NCI-H774 (cell line): ENCODE measurements at regions not wholly inside any gene's neighbourhood (a gene's known extent, or its start where the extent isn't known, plus 50 kb on each side); places are given as distances from the start of the nearest gene placed in this dataset.

Experiments
- DNase-seq: peaks from one replicate; lab custom pipeline; 2025; lab: John Stamatoyannopoulos, UW

DNA sequence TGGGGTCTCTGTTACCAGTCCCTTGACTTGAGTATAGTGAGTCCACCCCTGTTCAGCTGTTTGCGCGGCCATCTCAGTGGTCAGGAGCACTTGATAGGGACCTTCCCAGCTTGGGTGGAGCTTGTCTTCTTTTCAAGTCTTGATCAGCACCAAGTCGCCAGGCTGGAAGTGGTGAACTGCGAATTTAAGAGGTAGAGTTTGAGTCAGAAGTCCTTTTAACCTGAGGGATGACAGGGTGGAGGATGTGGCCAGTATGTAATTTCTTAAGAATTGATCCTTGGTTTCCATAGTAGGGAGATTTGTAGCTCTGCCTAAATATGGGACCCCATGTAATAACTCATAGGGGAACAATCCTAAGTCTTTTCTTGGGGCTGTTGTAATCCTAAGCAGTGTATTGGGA is 86.3 kb upstream of the XCR1 start:
- no peak for DNase-seq

GRCh38 chr3:46112984-46113383 is 85.7 kb upstream of the XCR1 start:
- no peak for DNase-seq

DNA sequence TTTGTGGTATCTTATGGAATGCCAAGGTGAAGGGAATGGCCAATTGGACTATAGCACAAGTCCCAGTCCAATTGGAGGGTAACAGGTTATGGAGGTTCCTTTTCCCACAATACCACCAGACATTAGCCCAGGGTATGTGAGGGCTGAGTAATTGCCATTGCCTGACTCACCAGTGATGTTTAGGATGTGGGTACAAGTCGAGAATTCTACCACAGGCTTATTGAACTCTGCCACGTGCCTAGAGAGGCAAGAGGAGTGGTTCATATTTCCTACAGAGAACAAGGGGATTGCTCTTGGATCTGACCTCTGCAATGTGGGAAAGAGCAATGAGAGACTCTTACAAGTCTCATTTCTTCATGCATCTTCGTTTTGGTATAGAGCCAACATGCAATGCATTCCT is 85.0 kb upstream of the XCR1 start:
- no peak for DNase-seq

DNA sequence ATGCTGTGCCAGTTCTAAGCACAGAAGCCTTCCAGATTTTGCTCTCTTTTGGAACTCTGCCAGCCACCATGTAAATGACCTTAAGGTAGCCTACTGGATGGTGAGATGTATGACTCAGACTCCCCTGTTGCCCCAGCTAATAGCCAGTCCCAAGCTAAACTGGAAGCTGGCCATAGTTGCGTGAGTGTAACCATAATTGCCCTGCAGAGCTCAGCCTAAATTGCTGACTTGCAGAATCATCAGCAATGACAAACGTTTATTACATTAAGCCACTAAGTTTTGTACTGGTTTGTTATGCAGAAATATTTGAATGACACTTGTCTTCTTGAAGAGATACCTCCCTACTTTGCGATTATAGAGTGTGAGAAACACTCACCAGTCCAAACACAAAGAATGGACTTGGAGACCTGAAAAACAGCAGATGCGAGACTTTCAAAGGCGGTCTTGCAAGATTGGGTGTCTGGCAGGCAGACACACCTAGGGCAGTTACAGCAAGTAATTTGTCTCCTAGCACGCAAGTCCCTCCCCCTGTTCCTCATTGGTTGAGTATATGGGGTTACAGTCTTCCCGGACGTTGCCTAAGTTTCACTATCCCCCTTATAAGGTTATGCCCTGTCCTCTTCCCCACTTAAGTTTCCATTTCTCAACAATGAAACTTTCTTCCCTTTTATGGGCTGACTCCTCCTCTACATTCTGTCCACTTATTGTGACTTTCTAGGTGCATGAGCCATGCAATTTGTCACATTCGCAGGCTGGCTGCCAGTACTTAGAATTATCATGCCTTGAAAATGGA is 83.6 kb upstream of the XCR1 start:
- no peak for DNase-seq

DNA sequence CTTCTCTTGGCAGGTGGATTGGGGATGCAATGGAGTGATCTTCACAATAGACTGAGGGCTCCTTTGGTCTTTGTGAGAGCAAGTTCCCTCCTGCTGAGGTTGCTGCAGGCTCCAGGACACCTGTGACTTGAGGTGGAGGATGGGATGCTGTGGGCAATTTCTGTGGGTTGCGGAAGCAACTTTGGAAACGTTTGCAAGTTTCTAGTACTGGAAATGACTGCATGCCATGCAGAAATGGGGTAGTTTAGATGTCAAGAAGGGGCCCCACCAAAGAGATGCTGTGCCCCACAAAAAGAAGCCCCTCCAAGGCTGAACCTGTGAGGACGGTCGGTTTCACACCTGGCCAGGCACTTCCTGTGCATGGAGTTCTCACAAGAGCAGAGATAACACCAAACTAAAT is 80.4 kb upstream of the XCR1 start:
- DNase-seq, result no peak

GRCh38 chr3:46105306-46105919 is 78.1 kb upstream of the XCR1 start:
- no peak for DNase-seq

DNA sequence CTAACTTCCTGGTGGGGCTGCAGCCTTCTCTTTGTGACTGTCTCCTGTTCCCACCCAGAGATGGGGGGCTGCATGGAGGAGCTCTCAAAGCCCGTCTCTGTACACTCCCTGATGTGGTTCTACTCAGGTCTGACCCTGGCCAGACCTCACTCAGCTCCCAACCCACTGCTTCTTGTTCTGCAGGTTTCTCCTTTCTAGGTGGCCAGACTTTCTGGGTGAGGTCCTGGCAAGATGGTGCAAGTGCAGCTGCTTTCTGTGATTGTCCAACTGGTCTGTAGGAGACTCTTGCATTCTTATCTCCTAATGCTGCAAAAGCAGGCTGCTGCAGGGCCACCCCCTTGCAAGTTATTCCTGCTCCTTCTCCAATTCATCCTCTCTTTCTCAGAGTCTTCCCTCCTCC is 77.4 kb upstream of the XCR1 start:
- no peak for DNase-seq

- DNase-seq, result no peak
Observed at GRCh38 chr3:46102780-46103130, 75.5 kb upstream of the XCR1 start.

DNA sequence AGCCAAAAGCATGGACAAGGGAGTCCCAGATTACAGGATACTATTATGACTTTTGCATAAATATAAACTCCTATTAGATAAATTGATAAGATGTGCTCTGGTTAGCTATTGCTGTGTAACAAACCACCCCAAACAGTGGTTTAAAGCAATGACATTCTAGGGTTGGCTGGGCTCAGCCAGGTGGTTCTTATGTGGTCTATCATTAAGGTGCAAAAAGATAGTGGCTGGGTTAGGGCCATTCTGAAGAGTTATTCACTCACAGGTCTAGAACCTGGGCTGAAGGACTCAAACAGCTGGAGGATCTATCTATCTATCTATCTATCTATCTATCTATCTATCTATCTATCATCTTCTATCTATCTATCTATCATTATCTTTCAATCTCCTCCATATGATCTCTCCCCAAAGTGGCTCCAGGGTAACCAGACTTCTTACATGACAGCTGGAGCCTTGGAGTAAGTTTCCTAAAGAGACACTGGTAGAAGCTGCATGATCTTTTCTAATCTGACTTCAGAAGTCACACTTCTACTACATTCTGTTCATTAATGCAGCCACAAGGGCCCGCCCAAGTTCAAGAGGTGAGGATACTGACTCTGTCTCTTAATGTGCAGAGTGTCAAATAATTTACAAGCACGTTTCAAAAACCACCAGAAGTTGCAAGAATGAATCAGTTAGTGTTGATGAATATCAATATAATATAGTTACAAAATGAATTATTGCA is 74.9 kb upstream of the XCR1 start:
- no peak for DNase-seq

DNA sequence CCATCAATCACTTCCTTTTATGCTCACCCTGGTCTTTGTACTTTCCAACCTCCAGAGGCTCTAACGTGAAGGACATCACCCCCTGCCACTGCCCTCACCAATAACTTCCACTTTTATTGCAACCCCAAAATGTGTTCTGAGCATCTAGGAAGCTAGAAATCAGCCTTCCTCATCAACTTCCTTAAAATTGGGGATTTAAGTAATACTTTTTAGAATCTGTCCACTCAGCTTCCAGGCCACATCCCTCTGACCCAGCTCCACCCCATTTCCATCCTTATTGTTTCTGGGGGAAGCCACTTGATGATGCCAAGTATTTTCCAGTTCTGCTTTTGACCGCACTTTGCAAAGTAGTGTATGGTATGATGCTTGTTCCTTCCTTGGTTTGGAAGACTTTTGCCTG is 73.5 kb upstream of the XCR1 start:
- no peak for DNase-seq

GRCh38 chr3:46098319-46098761 is 71.1 kb upstream of the XCR1 start:
- DNase-seq, result no peak

DNA sequence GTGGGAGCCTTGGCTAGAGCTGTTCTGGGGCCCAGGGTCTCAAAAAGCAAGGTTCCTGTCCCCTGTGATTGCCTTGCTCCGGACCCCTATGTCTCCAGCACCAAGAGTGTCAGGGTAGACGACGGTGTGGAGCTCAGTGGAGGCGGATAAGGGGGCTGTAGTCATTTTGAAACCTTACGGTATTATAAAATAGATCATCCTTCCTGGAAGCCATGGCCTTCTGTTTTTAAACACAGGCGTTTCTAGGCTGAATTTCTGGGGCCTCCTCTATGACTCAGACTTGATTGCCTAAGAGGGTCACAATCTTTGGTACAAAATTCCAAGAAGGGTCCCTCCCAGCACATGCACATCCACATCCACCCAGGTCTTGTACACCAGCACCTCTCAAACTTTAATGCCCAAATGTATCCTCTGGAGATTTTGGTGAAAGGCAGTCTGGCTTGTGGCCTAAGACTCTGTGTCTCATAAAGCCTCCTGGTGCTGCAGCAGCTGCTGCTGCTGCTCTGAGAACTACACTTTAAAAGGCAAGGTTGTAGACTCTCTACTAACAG is 70.5 kb upstream of the XCR1 start:
- DNase-seq, result no peak

GRCh38 chr3:46096781-46097180 is 69.5 kb upstream of the XCR1 start:
- no peak for DNase-seq

DNA sequence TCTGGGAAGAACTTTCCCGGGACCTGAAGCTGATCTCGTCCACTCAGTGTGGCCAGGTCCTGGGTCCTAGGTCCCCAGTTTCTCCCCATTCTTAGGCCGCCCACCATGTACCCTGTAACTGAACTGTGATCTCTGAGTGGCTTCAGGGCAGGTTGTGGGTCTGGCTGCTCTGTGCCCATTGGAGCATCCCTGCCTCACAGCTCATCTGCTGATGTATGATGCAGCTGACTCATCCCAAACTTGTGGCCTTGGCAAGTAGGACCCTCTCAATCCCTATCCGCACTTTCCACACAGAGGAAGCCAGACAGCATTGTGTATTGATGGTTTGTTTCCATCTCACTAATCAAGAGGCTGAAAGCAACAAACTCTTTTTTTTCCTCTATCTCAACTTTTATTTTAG is 69.1 kb upstream of the XCR1 start:
- no peak for DNase-seq

DNA sequence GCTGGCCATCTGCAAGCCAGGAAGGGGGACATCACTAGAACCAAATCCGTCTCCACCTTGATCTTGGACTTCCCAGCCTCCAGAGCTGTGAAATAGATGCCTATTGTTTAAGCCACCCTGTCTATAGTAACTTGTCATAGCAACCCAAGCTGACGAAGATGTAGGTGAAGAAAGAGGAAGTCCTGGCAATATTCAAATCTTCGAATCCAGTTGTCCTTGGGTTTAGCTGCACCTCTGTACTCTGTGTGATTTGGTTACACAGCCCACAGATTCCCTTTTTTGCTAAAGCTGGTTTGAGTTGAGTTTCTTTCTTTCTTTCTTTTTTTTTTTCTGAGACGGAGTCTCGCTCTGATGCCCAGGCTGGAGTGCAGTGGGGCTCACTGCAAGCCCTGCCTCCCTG is 68.0 kb upstream of the XCR1 start:
- DNase-seq, result no peak

DNA sequence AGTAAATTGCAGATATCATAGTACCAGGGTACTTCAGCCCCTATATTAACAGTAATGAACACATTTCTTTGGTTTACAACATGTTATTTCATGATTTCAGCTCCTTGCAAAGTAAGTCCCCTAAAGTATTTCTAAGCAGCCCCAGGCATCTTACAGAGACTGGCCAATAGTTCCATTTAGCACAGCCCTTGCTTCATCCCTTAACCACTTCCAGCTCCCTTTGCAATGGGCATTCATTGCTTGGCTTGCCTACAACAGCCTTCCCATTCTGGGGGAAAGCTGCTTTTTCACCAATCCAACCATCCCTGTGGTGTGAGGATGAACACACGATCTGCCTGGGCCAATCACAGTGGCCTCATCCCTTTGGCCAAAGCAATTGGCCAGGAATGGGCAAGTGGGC is 67.2 kb upstream of the XCR1 start:
- no peak for DNase-seq

DNA sequence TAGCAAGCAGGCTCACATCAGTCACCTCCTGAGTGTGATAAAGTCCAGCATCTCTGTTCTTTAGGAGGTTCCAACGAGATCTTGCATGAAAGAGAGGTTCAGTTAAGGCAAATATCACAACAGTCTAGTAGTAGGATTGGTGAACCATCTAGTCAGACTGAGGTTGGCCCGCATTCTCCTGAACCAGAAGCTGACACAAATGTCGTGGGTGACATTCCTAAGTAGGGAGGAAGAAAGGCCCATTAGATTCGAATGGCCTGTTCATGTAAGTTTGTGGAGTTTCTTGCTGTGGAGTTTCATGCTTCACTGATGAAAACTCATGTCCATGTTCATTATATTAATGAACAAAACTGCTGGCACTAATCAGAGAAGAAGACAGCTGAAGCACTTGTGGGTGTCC is 66.7 kb upstream of the XCR1 start:
- DNase-seq, result no peak

- no peak for DNase-seq
Observed at GRCh38 chr3:46093327-46093942, 66.2 kb upstream of the XCR1 start.

DNA sequence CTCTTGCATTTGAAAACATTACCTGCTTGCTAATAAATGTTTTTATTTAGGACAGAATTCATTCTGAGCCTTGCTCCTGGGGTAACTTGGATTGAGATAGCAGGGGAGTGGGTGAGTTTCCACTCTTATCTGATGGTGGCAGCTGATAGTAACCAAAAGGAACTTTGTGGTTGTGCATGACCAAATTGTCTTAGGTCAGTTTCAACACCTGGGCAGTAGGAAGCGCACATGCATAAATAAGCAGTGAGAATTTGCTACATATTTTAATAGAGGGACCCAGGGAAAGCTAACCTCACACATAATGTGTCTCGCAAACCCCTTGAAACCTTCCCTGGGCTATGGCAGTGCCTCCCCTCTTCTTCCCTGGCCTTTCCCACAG is 65.4 kb upstream of the XCR1 start:
- no peak for DNase-seq

GRCh38 chr3:46091741-46092701 is 64.7 kb upstream of the XCR1 start:
- no peak for DNase-seq

DNA sequence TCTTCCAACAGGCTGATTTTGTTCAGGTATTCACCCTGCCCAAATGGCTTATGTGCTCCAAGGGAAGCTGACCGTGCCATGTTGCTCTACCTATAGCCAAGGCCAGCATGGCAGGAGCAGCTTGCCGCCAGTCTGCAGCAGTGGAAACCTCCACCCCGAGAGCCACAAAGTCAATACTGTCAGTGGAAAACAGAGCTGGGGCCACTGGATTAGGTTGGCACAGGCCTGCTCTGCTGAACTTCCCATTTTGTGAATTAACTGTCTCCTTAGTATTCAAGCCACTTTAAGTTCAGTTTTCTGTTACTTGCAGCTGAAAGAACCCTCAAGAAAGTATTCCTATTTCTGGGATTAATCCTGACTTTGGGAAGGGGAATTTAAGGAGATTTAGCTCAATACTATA is 63.8 kb upstream of the XCR1 start:
- no peak for DNase-seq
